Neural progenitor cell (in vitro differentiated cells): ENCODE measurements at regions not wholly inside any gene's neighbourhood (a gene's known extent, or its start where the extent isn't known, plus 50 kb on each side); places are given as distances from the start of the nearest gene placed in this dataset.

Experiments used
- EZH2 ChIP-seq: fragments of 200-600 bp; sonication (generic); IDR thresholded peaks from 2 replicates; pipeline ENCODE4 v1.6.1; 2017; ENCODE audit warnings: antibody characterized with exemption, mild to moderate bottlenecking, moderate library complexity
- TF ChIP-seq, protein P1 (sequence below): fragments of 200-600 bp; sonication (generic); IDR thresholded peaks from 2 replicates; pipeline ENCODE4 v1.5.1; 2017; ENCODE audit warnings: antibody characterized with exemption, mild to moderate bottlenecking

DNA sequence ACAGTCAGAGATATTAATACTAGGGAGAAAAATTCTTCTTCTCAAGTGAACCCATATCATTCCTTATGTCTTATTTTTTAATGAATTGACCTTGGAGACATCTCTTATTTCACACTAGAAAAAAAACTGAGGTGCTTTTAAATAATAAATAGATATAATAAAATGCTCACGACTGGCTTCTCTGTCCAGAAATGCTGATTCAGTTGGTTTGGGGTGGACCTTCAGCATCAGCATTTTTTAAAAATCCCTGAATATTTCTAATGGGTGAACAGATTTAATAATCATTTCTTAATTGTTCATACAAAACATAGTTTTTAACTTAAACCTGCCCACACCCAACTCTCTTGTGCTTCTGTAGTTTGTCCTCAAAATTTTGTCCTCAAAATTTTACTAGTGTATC lies 283.9 kb downstream of the TECRL start:
- no peak for TF ChIP-seq EZH2
- TF ChIP-seq, protein P1, sequence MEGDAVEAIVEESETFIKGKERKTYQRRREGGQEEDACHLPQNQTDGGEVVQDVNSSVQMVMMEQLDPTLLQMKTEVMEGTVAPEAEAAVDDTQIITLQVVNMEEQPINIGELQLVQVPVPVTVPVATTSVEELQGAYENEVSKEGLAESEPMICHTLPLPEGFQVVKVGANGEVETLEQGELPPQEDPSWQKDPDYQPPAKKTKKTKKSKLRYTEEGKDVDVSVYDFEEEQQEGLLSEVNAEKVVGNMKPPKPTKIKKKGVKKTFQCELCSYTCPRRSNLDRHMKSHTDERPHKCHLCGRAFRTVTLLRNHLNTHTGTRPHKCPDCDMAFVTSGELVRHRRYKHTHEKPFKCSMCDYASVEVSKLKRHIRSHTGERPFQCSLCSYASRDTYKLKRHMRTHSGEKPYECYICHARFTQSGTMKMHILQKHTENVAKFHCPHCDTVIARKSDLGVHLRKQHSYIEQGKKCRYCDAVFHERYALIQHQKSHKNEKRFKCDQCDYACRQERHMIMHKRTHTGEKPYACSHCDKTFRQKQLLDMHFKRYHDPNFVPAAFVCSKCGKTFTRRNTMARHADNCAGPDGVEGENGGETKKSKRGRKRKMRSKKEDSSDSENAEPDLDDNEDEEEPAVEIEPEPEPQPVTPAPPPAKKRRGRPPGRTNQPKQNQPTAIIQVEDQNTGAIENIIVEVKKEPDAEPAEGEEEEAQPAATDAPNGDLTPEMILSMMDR, result no peak
